ENCODE measurements at regions not wholly inside any gene's neighbourhood (a gene's known extent, or its start where the extent isn't known, plus 50 kb on each side); places are given as distances from the start of the nearest gene placed in this dataset.

GRCh38 chr4:59339631-59340030 lies 1860.5 kb upstream of the ADGRL3 start:
- Histone ChIP-seq H4K20me1 (ENCODE audit: insufficient read depth, low read length) (no peaks in the 10 kb centered on the region), H3K9me3 (ENCODE audit: low read depth, low read length) (no peaks in the 10 kb centered on the region), H3K27ac (ENCODE audit: low read depth, low read length) (no peak overlapping the region), H2AFZ (ENCODE audit: low read length) (no peak overlapping the region), H3K4me2 (ENCODE audit: insufficient read depth, low read length) (no peak overlapping the region), H3K79me2 (ENCODE audit: insufficient read depth, low read length) (no peaks in the 10 kb centered on the region), H3K4me3 (ENCODE audit: insufficient read depth, low read length) (no peak overlapping the region), H3K36me3 (ENCODE audit: insufficient read depth, low read length) (no peaks in the 10 kb centered on the region), H3K4me1 (ENCODE audit: insufficient read depth, low read length) (no peaks in the 10 kb centered on the region), H3K27me3 (ENCODE audit: insufficient read depth, low read length) (no peaks in the 10 kb centered on the region)
- no peak for TF ChIP-seq CTCF (IDR thresholded peaks at IDR 0.05; ENCODE audit: extremely low read depth, low read depth, low read length)
- no peak for DNase-seq (ENCODE audit: insufficient read length, low spot score, missing footprints)

- Histone ChIP-seq H3K9me3 (ENCODE audit: low read depth, low read length) (no peaks in the 10 kb centered on the region), H3K27ac (ENCODE audit: low read depth, low read length) (no peak overlapping the region), H3K4me1 (ENCODE audit: insufficient read depth, low read length) (no peaks in the 10 kb centered on the region), H3K27me3 (ENCODE audit: insufficient read depth, low read length) (no peaks in the 10 kb centered on the region), H3K36me3 (ENCODE audit: insufficient read depth, low read length) (no peaks in the 10 kb centered on the region), H3K4me3 (ENCODE audit: insufficient read depth, low read length) (no peak overlapping the region), H3K79me2 (ENCODE audit: insufficient read depth, low read length) (no peaks in the 10 kb centered on the region), H3K4me2 (ENCODE audit: insufficient read depth, low read length) (no peak overlapping the region), H4K20me1 (ENCODE audit: insufficient read depth, low read length) (no peaks in the 10 kb centered on the region), H2AFZ (ENCODE audit: low read length) (no peak overlapping the region)
- TF ChIP-seq CTCF (IDR thresholded peaks at IDR 0.05; ENCODE audit: extremely low read depth, low read depth, low read length): no peak
- no peak for DNase-seq (ENCODE audit: insufficient read length, low spot score, missing footprints)
Observed at GRCh38 chr4:59341506-59341905, 1858.6 kb upstream of the ADGRL3 start.

GRCh38 chr4:59348949-59349348 lies 1851.2 kb upstream of the ADGRL3 start:
- no peak for TF ChIP-seq CTCF (IDR thresholded peaks at IDR 0.05; ENCODE audit: extremely low read depth, low read depth, low read length)
- H3K27me3 ChIP-seq (ENCODE audit: insufficient read depth, low read length): no peaks in the 10 kb centered on the region

GRCh38 chr4:59369229-59369628 lies 1830.9 kb upstream of the ADGRL3 start:
- H3K27ac ChIP-seq (ENCODE audit: low read depth, low read length): no peak overlapping the region
- no peaks in the 10 kb centered on the region for H4K20me1 ChIP-seq (ENCODE audit: insufficient read depth, low read length)
- TF ChIP-seq CTCF (IDR thresholded peaks at IDR 0.05; ENCODE audit: extremely low read depth, low read depth, low read length): no peak
- no peak for DNase-seq (ENCODE audit: insufficient read length, low spot score, missing footprints)
- no peak overlapping the region for H3K4me2 ChIP-seq (ENCODE audit: insufficient read depth, low read length)
- H3K9me3 ChIP-seq (ENCODE audit: low read depth, low read length): no peaks in the 10 kb centered on the region
- H3K4me1 ChIP-seq (ENCODE audit: insufficient read depth, low read length): no peaks in the 10 kb centered on the region
- H3K79me2 ChIP-seq (ENCODE audit: insufficient read depth, low read length): no peaks in the 10 kb centered on the region
- H3K27me3 ChIP-seq (ENCODE audit: insufficient read depth, low read length): no peaks in the 10 kb centered on the region
- H2AFZ ChIP-seq (ENCODE audit: low read length): no peak overlapping the region
- H3K4me3 ChIP-seq (ENCODE audit: insufficient read depth, low read length): no peak overlapping the region
- H3K36me3 ChIP-seq (ENCODE audit: insufficient read depth, low read length): no peaks in the 10 kb centered on the region

More at GRCh38 chr4:59348949-59349348, 1851.2 kb upstream of the ADGRL3 start:
- no peak overlapping the region for H3K4me3 ChIP-seq (ENCODE audit: insufficient read depth, low read length)
- no peaks in the 10 kb centered on the region for H3K4me1 ChIP-seq (ENCODE audit: insufficient read depth, low read length)
- no peaks in the 10 kb centered on the region for H3K79me2 ChIP-seq (ENCODE audit: insufficient read depth, low read length)
- no peaks in the 10 kb centered on the region for H3K9me3 ChIP-seq (ENCODE audit: low read depth, low read length)
- no peak overlapping the region for H3K27ac ChIP-seq (ENCODE audit: low read depth, low read length)
- no peak for DNase-seq (ENCODE audit: insufficient read length, low spot score, missing footprints)
- no peak overlapping the region for H2AFZ ChIP-seq (ENCODE audit: low read length)
- no peaks in the 10 kb centered on the region for H4K20me1 ChIP-seq (ENCODE audit: insufficient read depth, low read length)
- H3K4me2 ChIP-seq (ENCODE audit: insufficient read depth, low read length): no peak overlapping the region
- no peaks in the 10 kb centered on the region for H3K36me3 ChIP-seq (ENCODE audit: insufficient read depth, low read length)

All from osteoblast (primary cell).